GM12891 (cell line): ENCODE measurements at regions not wholly inside any gene's neighbourhood (a gene's known extent, or its start where the extent isn't known, plus 50 kb on each side); places are given as distances from the start of the nearest gene placed in this dataset.

Source experiments
- PAX5 ChIP-seq: IDR thresholded peaks from 2 replicates; pipeline ENCODE4 v1.6.1; 2011; ENCODE audit warnings: low read length, moderate library complexity, mild to moderate bottlenecking; ENCODE audit not compliant: insufficient read depth, severe bottlenecking
- POLR2A ChIP-seq: IDR thresholded peaks from 2 replicates; pipeline ENCODE4 v1.6.1; 2011; ENCODE audit warnings: low read depth, low read length, control low read depth
- POLR2AphosphoS5 ChIP-seq: IDR thresholded peaks from 2 replicates; pipeline ENCODE4 v1.6.1; 2011; ENCODE audit warnings: low read depth, low read length, control low read depth
- POU2F2 ChIP-seq: IDR thresholded peaks from 2 replicates; pipeline ENCODE4 v1.6.1; 2011; ENCODE audit warnings: low read depth, mild to moderate bottlenecking, control low read depth, low read length, moderate library complexity
- TAF1 ChIP-seq: IDR thresholded peaks from 2 replicates; pipeline ENCODE4 v1.6.1; 2011; ENCODE audit warnings: low read depth, low read length, control low read depth

GRCh38 chr1:84758476-84758875 is 68.2 kb upstream of the SSX2IP start:
- no peak for TF ChIP-seq TAF1
- TF ChIP-seq POLR2AphosphoS5, result no peak
- TF ChIP-seq POLR2A, result no peak
- TF ChIP-seq PAX5, result no peak
- TF ChIP-seq POU2F2, result no peak
